ENCODE measurements at regions not wholly inside any gene's neighbourhood (a gene's known extent, or its start where the extent isn't known, plus 50 kb on each side); places are given as distances from the start of the nearest gene placed in this dataset.

GRCh38 chr1:30404341-30404740, 319.0 kb downstream of the MATN1 start:
- TF ChIP-seq POLR2A (IDR thresholded peaks at IDR 0.05) (no peak), CTCF (IDR thresholded peaks at IDR 0.05) (no peak), POLR2AphosphoS5 (IDR thresholded peaks at IDR 0.05) (no peak)
